HUDEP-2 (cell line): ENCODE measurements at regions not wholly inside any gene's neighbourhood (a gene's known extent, or its start where the extent isn't known, plus 50 kb on each side); places are given as distances from the start of the nearest gene placed in this dataset.
"Not testable (repeated sequence)": the region's sequence is repeated elsewhere in the genome, so short reads cannot be mapped to it uniquely, and the experiment has no call there.

Source experiments
- DNase-seq, 76 experiments: peaks; one replicate each; lab custom pipeline; 2025; ENCODE audit not compliant: unreplicated experiment in 76 of 76; lab: John Stamatoyannopoulos, UW

DNA sequence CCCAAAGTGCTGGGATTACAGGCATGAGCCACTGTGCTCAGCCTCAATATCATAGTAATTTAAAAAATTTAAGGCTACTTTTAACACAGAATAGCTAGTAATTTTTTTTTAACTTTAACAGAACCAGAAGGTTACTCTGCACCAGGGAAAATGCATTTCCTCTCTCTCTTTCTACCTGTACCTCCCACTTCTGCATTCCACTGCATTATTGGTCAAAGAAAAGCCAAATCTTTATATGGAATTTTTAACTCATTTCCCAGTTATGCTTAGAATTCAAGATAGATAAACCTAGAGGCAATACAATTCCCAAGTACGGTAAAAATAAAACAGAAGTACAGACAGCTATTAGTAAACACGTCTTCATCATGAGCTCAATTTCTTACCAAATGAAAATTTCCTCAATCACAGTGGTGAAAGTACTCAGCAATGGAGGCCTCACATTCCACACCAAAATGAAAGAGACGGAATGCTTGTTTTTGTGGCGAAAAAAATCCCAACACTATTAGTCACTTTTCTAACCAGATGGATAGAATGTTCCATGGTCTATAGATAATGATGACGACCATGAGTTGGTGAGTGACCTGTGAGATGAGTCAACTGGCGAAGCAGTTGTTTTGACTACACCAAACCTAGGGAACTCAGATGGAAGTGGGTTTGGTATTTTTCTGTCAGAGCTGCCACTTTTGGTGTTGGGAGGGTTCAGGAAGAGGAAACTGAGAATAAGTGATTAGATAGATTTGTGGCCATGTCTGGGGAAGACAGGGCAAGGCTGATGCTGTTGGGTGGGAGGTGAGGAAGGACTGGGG lies 104.7 kb upstream of the SGK1 start:
- no peak for DNase-seq

DNA sequence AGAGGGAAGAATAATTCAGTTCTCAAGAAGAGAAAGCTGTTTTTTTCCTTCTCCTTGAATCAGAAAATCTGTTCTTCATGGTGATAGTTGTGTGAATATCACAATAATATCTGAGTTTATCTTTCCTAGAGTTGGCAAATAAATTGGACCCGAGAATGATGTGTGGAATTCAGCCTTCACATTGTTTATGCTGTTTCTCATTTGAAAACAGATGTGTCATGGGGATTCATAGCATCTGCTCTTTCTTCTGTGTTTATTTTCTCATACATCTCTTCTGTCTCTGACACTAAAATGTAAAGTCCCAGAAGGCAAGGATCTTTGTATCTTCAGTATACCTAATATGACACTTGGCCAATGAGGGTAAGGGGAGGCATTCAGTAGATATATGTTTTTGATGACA lies 103.6 kb upstream of the SGK1 start:
- DNase-seq: no peak

DNA sequence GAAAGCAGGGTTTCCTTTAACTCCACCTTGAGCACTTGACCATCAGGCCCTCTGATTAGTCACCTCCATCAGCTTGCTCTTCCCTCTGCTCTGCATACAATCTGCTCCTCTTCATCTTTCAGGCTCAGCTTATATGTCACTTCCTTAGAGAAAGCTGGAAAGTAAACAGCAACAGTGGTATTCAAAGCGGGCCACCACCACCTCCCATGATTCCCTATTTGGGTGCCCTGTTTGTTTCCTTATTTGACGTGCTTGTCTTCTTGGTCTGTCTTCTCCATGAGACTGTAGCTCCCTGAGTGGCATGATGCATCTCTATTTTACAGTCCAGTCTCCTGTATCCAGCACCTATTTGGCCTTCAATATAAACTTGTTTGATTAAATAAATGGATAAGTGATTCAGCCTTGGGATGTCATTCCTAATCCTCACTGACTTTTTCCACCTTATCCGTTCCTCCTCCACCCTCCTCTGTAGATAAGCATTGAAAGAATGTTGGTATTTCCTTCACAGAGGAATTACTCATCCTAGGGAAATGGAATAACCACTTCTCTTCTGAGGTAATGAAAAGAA lies 102.8 kb upstream of the SGK1 start:
- DNase-seq: no peak

GRCh38 chr6:134419716-134420115 lies 101.8 kb upstream of the SGK1 start:
- no peak for DNase-seq

DNA sequence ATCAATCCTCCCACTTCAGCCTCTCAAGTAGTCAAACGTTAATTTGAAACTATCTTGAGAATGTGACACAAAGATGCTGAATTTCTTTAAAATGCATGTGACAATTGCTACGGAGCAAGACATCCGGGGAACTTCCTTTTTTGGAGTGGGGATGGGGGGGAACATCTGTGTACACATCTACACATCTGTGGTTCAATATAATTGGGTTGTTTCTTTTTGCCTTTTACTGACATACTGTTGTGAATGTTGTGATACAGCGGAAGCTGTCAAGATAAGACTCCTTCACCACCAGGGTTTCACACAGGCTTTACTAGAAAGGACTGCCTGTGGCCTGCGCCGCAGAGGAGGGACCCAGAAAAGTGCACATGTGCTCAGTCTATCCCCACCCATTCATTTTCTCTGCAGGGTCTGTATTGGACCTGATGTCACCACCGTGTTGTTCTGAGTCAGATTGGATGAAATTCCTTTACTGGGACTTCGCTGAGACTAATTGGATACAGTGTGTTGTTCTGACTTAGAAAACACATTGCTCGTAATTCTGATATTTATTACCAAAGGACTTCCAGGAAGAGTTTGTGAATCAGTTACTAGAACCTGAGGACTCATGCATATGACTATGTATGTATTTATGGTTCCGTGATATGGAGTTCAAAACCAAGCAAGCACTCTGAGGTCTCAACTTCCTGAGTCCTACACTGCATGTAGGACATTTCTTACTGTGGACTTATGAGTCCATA lies 98.7 kb upstream of the SGK1 start:
- no peak for DNase-seq

GRCh38 chr6:134415656-134416055 lies 97.7 kb upstream of the SGK1 start:
- no peak for DNase-seq

GRCh38 chr6:134415194-134415593 lies 97.3 kb upstream of the SGK1 start:
- no peak for DNase-seq

DNA sequence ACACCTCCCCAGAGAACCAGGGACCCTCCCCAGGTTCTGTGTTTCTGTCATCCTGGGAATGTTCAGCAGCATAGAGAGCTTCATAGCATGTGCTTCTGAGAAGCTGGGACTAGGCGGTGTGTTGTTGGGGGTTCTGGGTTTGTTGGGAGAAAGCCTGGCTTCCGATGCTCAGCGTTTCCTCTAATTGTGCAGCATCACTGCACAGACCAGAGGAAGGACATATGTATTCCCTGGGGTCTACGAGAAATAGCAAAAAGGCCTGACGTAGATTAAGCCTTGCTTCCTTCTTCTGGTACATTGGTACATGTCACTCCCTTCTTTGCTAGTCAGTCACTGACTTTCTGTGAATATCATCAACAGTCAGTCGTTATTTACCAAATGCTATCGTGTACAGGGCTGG lies 96.9 kb upstream of the SGK1 start:
- no peak for DNase-seq

- DNase-seq: no peak
These were observed 95.3 kb upstream of the SGK1 start for GRCh38 chr6:134413241-134413643.

- DNase-seq: no peak
These were observed 92.6 kb upstream of the SGK1 start for GRCh38 chr6:134410541-134410940.

DNA sequence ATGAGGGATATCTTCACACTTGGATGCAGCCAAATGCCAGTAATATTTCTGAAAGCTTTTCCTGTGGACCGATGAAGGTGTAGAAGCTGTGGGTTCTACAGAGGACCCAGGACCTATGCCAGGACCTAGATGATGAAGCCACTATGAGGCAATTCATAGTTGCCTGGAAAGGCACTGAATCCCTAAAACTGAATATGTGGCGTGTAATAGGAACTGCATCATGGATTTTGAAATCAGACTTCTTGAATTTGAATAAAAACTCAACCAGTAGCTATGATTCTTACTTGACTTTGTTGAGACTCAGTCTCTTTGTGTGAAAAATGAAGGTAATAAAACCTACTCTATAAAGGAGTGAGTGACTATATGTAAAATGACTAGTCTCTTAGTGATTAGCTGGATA lies 89.9 kb upstream of the SGK1 start:
- no peak for DNase-seq

DNA sequence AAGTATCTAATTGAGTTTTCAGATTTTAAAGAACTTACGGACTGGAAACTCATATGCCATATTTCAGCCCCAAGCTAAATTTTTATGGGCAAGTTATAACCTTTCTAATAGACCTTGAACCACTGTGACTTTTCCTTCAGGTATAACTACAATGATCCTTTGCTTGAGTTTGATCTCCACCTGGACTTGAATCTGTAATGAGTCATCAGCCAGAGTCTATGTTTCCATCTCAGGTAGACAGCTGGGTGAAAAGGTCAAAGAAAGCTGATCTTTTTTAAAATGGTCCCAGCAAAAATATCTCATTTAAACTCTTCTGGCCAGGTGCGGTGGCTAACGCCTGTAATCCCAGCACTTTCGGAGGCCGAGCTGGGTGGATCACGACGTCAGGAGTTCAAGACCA lies 88.4 kb upstream of the SGK1 start:
- no peak for DNase-seq

DNA sequence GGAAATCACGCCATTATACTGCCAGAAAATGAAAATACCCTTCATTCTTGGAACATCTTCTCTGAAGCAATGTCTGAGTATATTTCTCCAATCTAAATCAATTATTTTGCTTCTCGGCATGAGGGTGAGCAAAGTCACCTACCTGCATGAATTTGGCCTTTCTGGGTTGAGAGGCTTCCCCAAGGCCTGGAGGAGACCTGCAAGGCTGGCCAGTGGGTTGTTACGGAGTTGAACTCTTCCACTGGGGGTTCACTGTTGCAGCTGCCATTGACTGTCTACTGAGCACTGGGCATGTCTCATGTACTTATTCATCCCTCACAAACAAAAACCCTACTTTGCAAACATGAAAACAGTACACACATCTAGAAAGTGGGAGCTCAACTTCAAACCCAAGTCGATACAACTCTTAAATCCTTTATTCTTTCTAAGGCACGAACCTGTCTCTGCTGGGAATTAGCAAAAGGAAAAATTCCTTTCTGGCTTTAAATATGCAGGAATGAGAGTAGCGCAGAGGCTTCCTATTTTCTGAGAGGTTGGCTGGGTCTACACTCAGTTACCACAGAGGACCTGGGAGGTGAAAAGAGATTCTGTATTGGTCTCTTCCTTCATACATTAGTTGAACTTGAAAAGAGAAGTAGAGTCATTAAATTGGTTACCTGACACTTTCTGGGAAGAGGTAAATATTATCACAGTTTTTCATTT lies 87.6 kb upstream of the SGK1 start:
- no peak for DNase-seq

- not testable (repeated sequence) for DNase-seq
These were observed 85.4 kb upstream of the SGK1 start for GRCh38 chr6:134403312-134403711.

DNA sequence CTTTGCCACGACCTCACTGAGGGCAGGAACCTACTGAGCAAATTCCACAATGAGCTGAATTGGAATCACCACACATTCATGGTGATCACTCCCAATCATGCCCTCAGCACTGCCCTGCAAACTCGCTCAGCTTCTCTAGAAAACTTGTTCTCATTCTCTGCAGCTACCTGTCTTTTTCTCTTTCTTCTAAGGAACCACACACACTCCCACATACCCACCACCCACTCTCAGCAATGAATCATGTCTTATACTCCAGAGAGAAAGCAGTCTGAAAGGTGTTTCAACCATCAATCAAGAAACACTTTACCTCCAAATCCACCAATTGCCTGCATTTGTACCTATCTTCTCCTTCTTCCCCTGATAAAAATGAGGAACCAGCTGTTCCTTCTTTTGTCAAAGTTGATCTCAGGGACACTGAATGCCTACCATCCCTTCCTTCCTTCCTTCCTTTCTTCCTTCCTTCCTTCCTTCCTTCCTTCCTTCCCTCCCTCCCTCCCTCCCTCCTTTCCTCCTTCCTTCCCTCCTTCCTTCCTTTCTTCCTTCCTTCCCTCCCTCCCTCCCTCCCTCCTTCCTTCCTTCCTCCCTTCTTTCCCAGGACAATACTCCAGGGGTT lies 84.6 kb upstream of the SGK1 start:
- no peak for DNase-seq

DNA sequence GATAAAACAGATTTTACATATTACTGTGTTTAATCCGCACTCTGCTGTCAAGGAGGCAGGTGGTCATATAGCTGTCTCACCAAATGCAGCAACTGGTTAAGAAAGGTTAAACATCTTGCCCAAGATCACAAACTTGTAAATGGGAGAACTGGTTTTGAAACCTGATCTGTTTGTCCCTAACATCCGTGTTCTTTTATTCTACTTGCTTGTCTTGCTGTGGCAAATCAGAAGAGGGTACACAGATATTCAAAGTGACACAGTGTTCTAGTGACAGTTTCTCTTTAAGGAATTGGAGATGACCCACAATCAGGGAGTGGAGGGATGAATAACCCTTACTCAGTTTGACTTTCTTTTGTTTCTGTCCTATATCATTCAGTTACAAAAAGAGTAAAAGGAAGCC lies 83.0 kb upstream of the SGK1 start:
- DNase-seq: no peak

DNA sequence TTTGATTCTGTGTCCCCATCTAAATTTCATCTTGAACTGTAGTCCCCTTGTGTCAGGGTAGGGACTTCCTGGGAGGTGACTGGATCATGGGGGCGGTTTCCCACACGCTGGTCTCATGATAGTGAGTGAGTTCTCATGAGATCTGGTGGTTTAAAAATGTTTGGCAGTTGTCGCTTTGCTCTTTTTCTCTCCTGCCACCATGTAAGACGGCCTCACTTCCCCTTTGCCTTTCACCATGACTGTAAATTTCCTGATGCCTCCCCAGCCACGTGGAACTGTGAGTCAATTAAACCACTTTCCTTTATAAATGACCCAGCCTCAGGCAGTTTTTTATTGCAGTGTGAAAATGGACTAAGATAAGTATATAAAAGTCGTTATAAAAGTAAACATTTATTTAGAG lies 80.5 kb upstream of the SGK1 start:
- DNase-seq: peak in 5 of 76 experiments; percentile 8 to 34 (median 17)

GRCh38 chr6:134397676-134398075 lies 79.8 kb upstream of the SGK1 start:
- DNase-seq: no peak

DNA sequence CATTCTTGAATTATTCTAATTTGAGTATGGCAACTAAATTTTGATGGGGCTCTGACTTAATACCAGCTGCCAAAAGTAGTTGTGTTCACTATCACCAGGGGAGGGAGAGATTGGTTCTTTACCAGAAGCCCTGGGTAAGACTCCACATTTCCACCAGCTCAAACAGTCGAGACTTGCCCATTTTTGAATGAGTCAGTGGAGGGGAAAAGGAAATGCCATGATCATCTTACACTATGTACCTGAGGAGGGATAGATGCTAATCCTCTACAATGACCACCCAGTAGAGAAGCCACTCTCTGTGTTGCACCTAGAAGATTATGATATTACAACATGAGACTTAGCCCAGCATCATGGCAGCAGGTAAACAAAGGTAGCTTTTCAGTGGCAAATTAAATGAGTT lies 77.0 kb upstream of the SGK1 start:
- no peak for DNase-seq

GRCh38 chr6:134394208-134394607 lies 76.3 kb upstream of the SGK1 start:
- DNase-seq: no peak

DNA sequence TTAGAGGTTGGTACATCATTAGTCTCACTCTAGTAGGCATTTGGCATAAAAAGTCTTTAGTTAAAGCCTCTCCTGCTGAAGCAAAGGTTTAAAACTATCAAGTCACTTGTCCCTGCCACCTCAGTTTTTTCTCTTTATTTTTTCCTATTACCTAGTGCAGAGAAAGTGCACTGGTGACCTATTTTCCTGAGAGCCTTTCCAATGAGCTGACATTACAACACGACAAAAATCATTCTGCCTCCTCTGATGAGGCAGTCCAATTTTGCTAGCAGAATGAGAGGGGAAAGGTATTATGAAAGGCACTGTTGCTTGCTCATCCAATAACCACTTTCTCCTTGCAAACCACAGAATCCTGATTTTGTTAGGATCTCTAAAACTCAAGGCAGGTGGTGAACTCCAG lies 73.3 kb upstream of the SGK1 start:
- DNase-seq: no peak
